Neural cell (in vitro differentiated cells): ENCODE measurements at regions not wholly inside any gene's neighbourhood (a gene's known extent, or its start where the extent isn't known, plus 50 kb on each side); places are given as distances from the start of the nearest gene placed in this dataset.

Experiments used
- H2AFZ ChIP-seq: fragments of 200-600, 300-800 bp; sonication (generic), shearing (Covaris generic); 2 replicates; pipeline ENCODE4 v1.6.0; 2014; ENCODE audit warnings: low read depth, mild to moderate bottlenecking, antibody characterized with exemption, low read length, moderate library complexity
- H3F3A ChIP-seq: fragments of 200-600 bp; shearing (Covaris generic); 2 replicates; pipeline ENCODE4 v1.6.1; 2016; ENCODE audit warnings: mild to moderate bottlenecking, moderate library complexity, mixed read lengths, antibody characterized with exemption, low read length; ENCODE audit not compliant: insufficient read depth, poor library complexity, severe bottlenecking
- H3K27ac ChIP-seq: fragments of 200-600, 300-800 bp; sonication (generic), shearing (Covaris generic); 2 replicates; pipeline ENCODE4 v1.5.1; 2014; ENCODE audit warnings: mild to moderate bottlenecking, low read length, moderate library complexity
- H3K27me3 ChIP-seq: fragments of 300-800, 200-600 bp; sonication (generic), shearing (Covaris generic); 2 replicates; pipeline ENCODE4 v1.6.0; 2014; ENCODE audit warnings: mild to moderate bottlenecking, low read depth, low read length, moderate library complexity; ENCODE audit not compliant: insufficient read depth
- H3K36me3 ChIP-seq: fragments of 300-800, 200-600 bp; sonication (generic), shearing (Covaris generic); 2 replicates; pipeline ENCODE4 v1.5.1; 2014; ENCODE audit warnings: mild to moderate bottlenecking, antibody characterized with exemption, low read length, moderate library complexity; ENCODE audit not compliant: insufficient read depth
- H3K4me2 ChIP-seq: fragments of 300-800, 200-600 bp; sonication (generic), shearing (Covaris generic); 2 replicates; pipeline ENCODE4 v1.6.0; 2014; ENCODE audit warnings: mild to moderate bottlenecking, low read length
- H3K4me3 ChIP-seq: fragments of 300-800, 200-600 bp; sonication (generic), shearing (Covaris generic); 2 replicates; pipeline ENCODE4 v1.5.1; 2014; ENCODE audit warnings: mild to moderate bottlenecking, low read length, moderate library complexity
- H3K79me2 ChIP-seq: fragments of 200-600 bp; shearing (Covaris generic); replicated peaks from 2 replicates; pipeline ENCODE4 v1.6.0; 2014; ENCODE audit warnings: mild to moderate bottlenecking, low read length, moderate library complexity; ENCODE audit not compliant: insufficient read depth
- H3K9ac ChIP-seq: fragments of 300-800, 200-600 bp; sonication (generic), shearing (Covaris generic); 2 replicates; pipeline ENCODE4 v1.6.1; 2016; ENCODE audit warnings: mild to moderate bottlenecking, low read length, mixed read lengths
- H3K9me2 ChIP-seq: fragments of 200-600 bp; shearing (Covaris generic); 2 replicates; pipeline ENCODE4 v1.6.1; 2016; ENCODE audit warnings: mild to moderate bottlenecking, low read length, mixed read lengths; ENCODE audit not compliant: insufficient read depth
- H3K9me3 ChIP-seq: fragments of 200-600, 300-800 bp; sonication (generic), shearing (Covaris generic); 2 replicates; pipeline ENCODE4 v1.6.1; 2016; ENCODE audit warnings: mild to moderate bottlenecking, mixed run types, low read length, moderate library complexity, mixed read lengths
- H4K20me1 ChIP-seq: fragments of 200-600 bp; shearing (Covaris generic); 2 replicates; pipeline ENCODE4 v1.6.1; 2016; ENCODE audit warnings: mild to moderate bottlenecking, mixed run types; ENCODE audit not compliant: insufficient read depth
- CTCF ChIP-seq: fragments of 450-650 bp; IDR thresholded peaks from 2 replicates; pipeline ENCODE4 v1.5.1; 2014; ENCODE audit warnings: antibody characterized with exemption, mild to moderate bottlenecking, moderate library complexity; ENCODE audit not compliant: poor library complexity, severe bottlenecking
- EP300 ChIP-seq: fragments of 450-650 bp; conservative IDR thresholded peaks from 2 replicates; pipeline ENCODE4 v1.6.1; 2014; ENCODE audit warnings: antibody characterized with exemption, mild to moderate bottlenecking, moderate library complexity; ENCODE audit not compliant: poor library complexity, severe bottlenecking
- EZH2 ChIP-seq: fragments of 200-600, 300-800 bp; shearing (Covaris generic), sonication (generic); IDR thresholded peaks from 2 replicates; pipeline ENCODE4 v1.6.1; 2014; ENCODE audit warnings: antibody characterized with exemption, low read length, borderline replicate concordance, mild to moderate bottlenecking; ENCODE audit not compliant: insufficient read depth, poor library complexity, severe bottlenecking
- MXI1 ChIP-seq: fragments of 450-650 bp; conservative IDR thresholded peaks from 2 replicates; pipeline ENCODE4 v1.6.1; 2014; ENCODE audit warnings: antibody characterized with exemption, mild to moderate bottlenecking; ENCODE audit not compliant: poor library complexity, severe bottlenecking
- POLR2AphosphoS5 ChIP-seq: IDR thresholded peaks from 2 replicates; pipeline ENCODE4 v1.6.1; 2012
- RAD21 ChIP-seq: fragments of 450-650 bp; conservative IDR thresholded peaks from 2 replicates; pipeline ENCODE4 v1.6.1; 2014; ENCODE audit warnings: antibody characterized with exemption, mild to moderate bottlenecking, moderate library complexity
- REST ChIP-seq: IDR thresholded peaks from 2 replicates; pipeline ENCODE4 v1.6.1; 2012; ENCODE audit warnings: borderline replicate concordance
- SMC3 ChIP-seq: fragments of 450-650 bp; conservative IDR thresholded peaks from 2 replicates; pipeline ENCODE4 v1.6.1; 2014; ENCODE audit warnings: antibody characterized with exemption, mild to moderate bottlenecking, moderate library complexity; ENCODE audit not compliant: poor library complexity
- TAF1 ChIP-seq: IDR thresholded peaks from 2 replicates; pipeline ENCODE4 v1.6.1; 2012; ENCODE audit warnings: low read depth

- H3K4me3 ChIP-seq: no peak overlapping the region
- H2AFZ ChIP-seq: no peak overlapping the region
- H3K27ac ChIP-seq: no peak overlapping the region
- no peak for TF ChIP-seq EP300
- H3K79me2 ChIP-seq: no peaks in the 10 kb centered on the region
- no peaks in the 10 kb centered on the region for H3K9me3 ChIP-seq
- no peaks in the 10 kb centered on the region for H3K27me3 ChIP-seq
- H3K9me2 ChIP-seq: no peaks in the 10 kb centered on the region
- no peak overlapping the region for H3K4me2 ChIP-seq
- H3K9ac ChIP-seq: no peak overlapping the region
- no peaks in the 10 kb centered on the region for H3F3A ChIP-seq
- H3K36me3 ChIP-seq: no peaks in the 10 kb centered on the region
- no peaks in the 10 kb centered on the region for H4K20me1 ChIP-seq
Observed at GRCh38 chr5:116372931-116373597, 201.6 kb downstream of the SEMA6A start.

GRCh38 chr5:116371935-116372334 is 202.7 kb downstream of the SEMA6A start:
- H3K27ac ChIP-seq: no peak overlapping the region
- H3K9ac ChIP-seq: no peak overlapping the region
- H3K4me3 ChIP-seq: no peak overlapping the region
- H3K79me2 ChIP-seq: no peaks in the 10 kb centered on the region
- H2AFZ ChIP-seq: no peak overlapping the region
- no peaks in the 10 kb centered on the region for H3K9me2 ChIP-seq
- TF ChIP-seq POLR2AphosphoS5 (no peak), MXI1 (no peak), REST (no peak), CTCF (no peak), EZH2 (no peak), TAF1 (no peak), RAD21 (no peak), EP300 (no peak), SMC3 (no peak)
- H3F3A ChIP-seq: no peaks in the 10 kb centered on the region
- H3K27me3 ChIP-seq: no peaks in the 10 kb centered on the region
- no peaks in the 10 kb centered on the region for H3K9me3 ChIP-seq
- no peak overlapping the region for H3K4me2 ChIP-seq
- no peaks in the 10 kb centered on the region for H4K20me1 ChIP-seq
- H3K36me3 ChIP-seq: no peaks in the 10 kb centered on the region

DNA sequence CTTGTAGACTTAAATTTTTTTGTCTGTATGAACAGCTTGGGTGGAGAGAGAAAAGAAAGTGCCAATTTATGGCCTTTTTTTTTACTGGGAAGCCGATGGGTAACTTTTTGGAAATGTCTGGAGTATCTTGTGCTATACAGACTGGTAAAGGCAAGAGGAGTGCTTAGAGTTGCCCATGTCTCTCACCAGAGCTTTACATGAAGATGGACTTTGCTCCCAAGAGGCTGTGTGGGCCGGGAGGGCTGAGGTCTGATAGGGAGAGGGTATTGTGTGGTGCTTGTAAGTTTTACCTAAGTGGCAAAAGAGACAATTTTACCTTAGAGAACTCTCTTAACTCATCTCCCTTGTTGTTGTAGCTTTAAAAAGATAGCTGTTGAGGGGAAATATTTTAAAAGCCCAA is 203.2 kb downstream of the SEMA6A start:
- Histone ChIP-seq H3K4me3 (no peak overlapping the region), H3K4me2 (no peak overlapping the region), H2AFZ (no peak overlapping the region), H3K79me2 (no peaks in the 10 kb centered on the region), H3K9me2 (no peaks in the 10 kb centered on the region), H3K27ac (no peak overlapping the region), H3K9ac (no peak overlapping the region), H3K36me3 (no peaks in the 10 kb centered on the region), H3F3A (no peaks in the 10 kb centered on the region), H3K9me3 (no peaks in the 10 kb centered on the region), H3K27me3 (no peaks in the 10 kb centered on the region), H4K20me1 (no peaks in the 10 kb centered on the region)
- TF ChIP-seq SMC3 (no peak), EZH2 (no peak)
